ENCODE measurements at regions not wholly inside any gene's neighbourhood (a gene's known extent, or its start where the extent isn't known, plus 50 kb on each side); places are given as distances from the start of the nearest gene placed in this dataset.

DNA sequence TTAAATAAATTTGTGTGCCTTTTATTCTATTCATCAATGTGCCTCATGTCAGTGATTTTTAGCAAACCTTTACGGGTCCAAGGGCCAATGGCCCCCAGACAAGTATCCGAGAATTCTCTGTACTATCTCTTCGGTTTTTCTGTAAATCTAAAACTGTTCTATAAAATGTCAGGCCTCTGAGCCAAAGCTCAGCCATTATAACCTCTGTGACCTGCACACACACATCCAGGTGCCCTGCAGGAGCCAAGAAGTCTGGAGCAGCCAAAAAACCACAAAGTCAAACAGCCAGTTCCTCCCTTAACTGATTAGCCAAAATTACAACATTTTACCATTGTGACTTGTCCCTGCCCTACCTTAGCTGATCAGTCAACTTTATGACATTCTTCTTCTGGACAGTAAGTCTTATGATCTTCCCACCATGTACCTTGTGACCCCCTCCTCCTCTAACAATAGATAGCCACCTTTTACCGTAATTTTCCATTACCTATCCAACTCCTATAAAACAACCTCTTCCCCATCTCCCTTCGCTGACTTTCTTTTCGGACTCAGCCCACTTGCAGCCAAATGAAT is 363.8 kb downstream of the SEMA3D start (continued):
- TF ChIP-seq ZNF462 (CRISPR knock-in tag; IDR thresholded peaks at IDR 0.05), result no peak

- H3K79me2 ChIP-seq (replicated peaks; ENCODE audit: insufficient read depth), result no peaks in the 10 kb centered on the region
- no peaks in the 10 kb centered on the region for H4K20me1 ChIP-seq (replicated peaks; ENCODE audit: insufficient read depth)
- Mint-ChIP-seq H3K27me3 (ENCODE audit: insufficient read depth, low read depth, poor library complexity) (peaks cover 2% of the 10 kb centered on the region), H3K9me3 (no peaks in the 10 kb centered on the region), H3K4me3 (no peak overlapping the region), H3K36me3 (ENCODE audit: low read depth) (no peaks in the 10 kb centered on the region; the same call in 2 of the 3 replicates), H3K4me1 (peaks cover 19% of the 10 kb centered on the region), H3K27ac (no peak overlapping the region)
- H3K9me2 ChIP-seq (ENCODE audit: insufficient read depth), result peaks cover 10% of the 10 kb centered on the region; the same call in 1 of the 2 replicates
- no peak overlapping the region for H3K27ac ChIP-seq (ENCODE audit: low read depth)
- no peaks in the 10 kb centered on the region for H3F3A ChIP-seq (replicated peaks; ENCODE audit: low read depth)
- H3K4me3 ChIP-seq, result no peak overlapping the region
- DNase-seq (ENCODE audit: low spot score) (no peak), ATAC-seq (no peak)
- no peaks in the 10 kb centered on the region for H3K27me3 ChIP-seq (ENCODE audit: insufficient read depth)
- H3K4me2 ChIP-seq, result no peak overlapping the region
- no peaks in the 10 kb centered on the region; the same call in 1 of the 2 replicates for H3K4me1 ChIP-seq (ENCODE audit: insufficient read depth)
- H3K36me3 ChIP-seq (ENCODE audit: insufficient read depth), result no peaks in the 10 kb centered on the region
- H2AFZ ChIP-seq, result no peak overlapping the region
- TF ChIP-seq POLR2AphosphoS5 (IDR thresholded peaks at IDR 0.05; ENCODE audit: low read depth) (no peak), CREB1 (CRISPR knock-in tag; IDR thresholded peaks at IDR 0.05; ENCODE audit: low read depth) (no peak), ZNF114 (CRISPR knock-in tag; IDR thresholded peaks at IDR 0.05) (no peak), ZNF331 (CRISPR knock-in tag; IDR thresholded peaks at IDR 0.05; ENCODE audit: low read depth) (no peak), EZH2phosphoT487 (IDR thresholded peaks at IDR 0.05; ENCODE audit: unreplicated experiment) (no peak), NANOG (IDR thresholded peaks at IDR 0.05; ENCODE audit: borderline replicate concordance) (no peak), STAT1 (IDR thresholded peaks at IDR 0.05; ENCODE audit: unreplicated experiment) (no peak), JUNB (IDR thresholded peaks at IDR 0.05; ENCODE audit: unreplicated experiment) (no peak), EZH2 (IDR thresholded peaks at IDR 0.05; ENCODE audit: low read depth, unreplicated experiment) (no peak)
Observed at GRCh38 chr7:84821671-84822534, 365.0 kb downstream of the SEMA3D start.

All from GM23338 (cell line).